Neural cell (in vitro differentiated cells): ENCODE measurements at regions not wholly inside any gene's neighbourhood (a gene's known extent, or its start where the extent isn't known, plus 50 kb on each side); places are given as distances from the start of the nearest gene placed in this dataset.

Experiments used
- H2AFZ ChIP-seq: fragments of 200-600, 300-800 bp; sonication (generic), shearing (Covaris generic); 2 replicates; pipeline ENCODE4 v1.6.0; 2014; ENCODE audit warnings: low read depth, mild to moderate bottlenecking, antibody characterized with exemption, low read length, moderate library complexity
- H3F3A ChIP-seq: fragments of 200-600 bp; shearing (Covaris generic); 2 replicates; pipeline ENCODE4 v1.6.1; 2016; ENCODE audit warnings: mild to moderate bottlenecking, moderate library complexity, mixed read lengths, antibody characterized with exemption, low read length; ENCODE audit not compliant: insufficient read depth, poor library complexity, severe bottlenecking
- H3K27ac ChIP-seq: fragments of 200-600, 300-800 bp; sonication (generic), shearing (Covaris generic); 2 replicates; pipeline ENCODE4 v1.5.1; 2014; ENCODE audit warnings: mild to moderate bottlenecking, low read length, moderate library complexity
- H3K27me3 ChIP-seq: fragments of 300-800, 200-600 bp; sonication (generic), shearing (Covaris generic); 2 replicates; pipeline ENCODE4 v1.6.0; 2014; ENCODE audit warnings: mild to moderate bottlenecking, low read depth, low read length, moderate library complexity; ENCODE audit not compliant: insufficient read depth
- H3K36me3 ChIP-seq: fragments of 300-800, 200-600 bp; sonication (generic), shearing (Covaris generic); 2 replicates; pipeline ENCODE4 v1.5.1; 2014; ENCODE audit warnings: mild to moderate bottlenecking, antibody characterized with exemption, low read length, moderate library complexity; ENCODE audit not compliant: insufficient read depth
- H3K4me2 ChIP-seq: fragments of 300-800, 200-600 bp; sonication (generic), shearing (Covaris generic); 2 replicates; pipeline ENCODE4 v1.6.0; 2014; ENCODE audit warnings: mild to moderate bottlenecking, low read length
- H3K4me3 ChIP-seq: fragments of 300-800, 200-600 bp; sonication (generic), shearing (Covaris generic); 2 replicates; pipeline ENCODE4 v1.5.1; 2014; ENCODE audit warnings: mild to moderate bottlenecking, low read length, moderate library complexity
- H3K79me2 ChIP-seq: fragments of 200-600 bp; shearing (Covaris generic); replicated peaks from 2 replicates; pipeline ENCODE4 v1.6.0; 2014; ENCODE audit warnings: mild to moderate bottlenecking, low read length, moderate library complexity; ENCODE audit not compliant: insufficient read depth
- H3K9ac ChIP-seq: fragments of 300-800, 200-600 bp; sonication (generic), shearing (Covaris generic); 2 replicates; pipeline ENCODE4 v1.6.1; 2016; ENCODE audit warnings: mild to moderate bottlenecking, low read length, mixed read lengths
- H3K9me2 ChIP-seq: fragments of 200-600 bp; shearing (Covaris generic); 2 replicates; pipeline ENCODE4 v1.6.1; 2016; ENCODE audit warnings: mild to moderate bottlenecking, low read length, mixed read lengths; ENCODE audit not compliant: insufficient read depth
- H3K9me3 ChIP-seq: fragments of 200-600, 300-800 bp; sonication (generic), shearing (Covaris generic); 2 replicates; pipeline ENCODE4 v1.6.1; 2016; ENCODE audit warnings: mild to moderate bottlenecking, mixed run types, low read length, moderate library complexity, mixed read lengths
- H4K20me1 ChIP-seq: fragments of 200-600 bp; shearing (Covaris generic); 2 replicates; pipeline ENCODE4 v1.6.1; 2016; ENCODE audit warnings: mild to moderate bottlenecking, mixed run types; ENCODE audit not compliant: insufficient read depth
- EP300 ChIP-seq: fragments of 450-650 bp; conservative IDR thresholded peaks from 2 replicates; pipeline ENCODE4 v1.6.1; 2014; ENCODE audit warnings: antibody characterized with exemption, mild to moderate bottlenecking, moderate library complexity; ENCODE audit not compliant: poor library complexity, severe bottlenecking
- EZH2 ChIP-seq: fragments of 200-600, 300-800 bp; shearing (Covaris generic), sonication (generic); IDR thresholded peaks from 2 replicates; pipeline ENCODE4 v1.6.1; 2014; ENCODE audit warnings: antibody characterized with exemption, low read length, borderline replicate concordance, mild to moderate bottlenecking; ENCODE audit not compliant: insufficient read depth, poor library complexity, severe bottlenecking
- MXI1 ChIP-seq: fragments of 450-650 bp; conservative IDR thresholded peaks from 2 replicates; pipeline ENCODE4 v1.6.1; 2014; ENCODE audit warnings: antibody characterized with exemption, mild to moderate bottlenecking; ENCODE audit not compliant: poor library complexity, severe bottlenecking
- POLR2AphosphoS5 ChIP-seq: IDR thresholded peaks from 2 replicates; pipeline ENCODE4 v1.6.1; 2012
- RAD21 ChIP-seq: fragments of 450-650 bp; conservative IDR thresholded peaks from 2 replicates; pipeline ENCODE4 v1.6.1; 2014; ENCODE audit warnings: antibody characterized with exemption, mild to moderate bottlenecking, moderate library complexity
- REST ChIP-seq: IDR thresholded peaks from 2 replicates; pipeline ENCODE4 v1.6.1; 2012; ENCODE audit warnings: borderline replicate concordance
- SMC3 ChIP-seq: fragments of 450-650 bp; conservative IDR thresholded peaks from 2 replicates; pipeline ENCODE4 v1.6.1; 2014; ENCODE audit warnings: antibody characterized with exemption, mild to moderate bottlenecking, moderate library complexity; ENCODE audit not compliant: poor library complexity
- TAF1 ChIP-seq: IDR thresholded peaks from 2 replicates; pipeline ENCODE4 v1.6.1; 2012; ENCODE audit warnings: low read depth
- TF ChIP-seq, protein P1 (sequence below): fragments of 450-650 bp; IDR thresholded peaks from 2 replicates; pipeline ENCODE4 v1.5.1; 2014; ENCODE audit warnings: antibody characterized with exemption, mild to moderate bottlenecking, moderate library complexity; ENCODE audit not compliant: poor library complexity, severe bottlenecking

DNA sequence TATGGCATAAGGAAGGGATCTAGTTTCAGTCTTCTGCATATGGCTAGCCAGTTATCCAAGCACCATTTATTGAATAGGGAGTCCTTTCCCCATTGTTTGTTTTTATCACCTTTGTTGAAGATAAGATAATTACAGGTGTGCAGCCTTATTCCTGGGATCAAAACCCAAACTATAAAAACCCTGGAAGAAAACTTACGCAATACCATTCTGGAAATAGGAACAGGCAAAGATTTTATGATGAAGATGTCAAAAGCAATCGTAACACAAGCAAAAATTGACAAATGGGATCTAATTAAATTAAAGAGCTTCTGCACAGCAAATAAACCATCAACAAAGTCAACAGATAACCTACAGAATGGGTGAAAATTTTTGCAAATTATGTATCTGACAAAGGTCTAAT, 128.5 kb upstream of the DCN start:
- H3K4me2 ChIP-seq = no peak overlapping the region
- no peak overlapping the region for H3K9ac ChIP-seq
- no peak for TF ChIP-seq TAF1
- no peak for TF ChIP-seq REST
- H2AFZ ChIP-seq = no peak overlapping the region
- H3K4me3 ChIP-seq = no peak overlapping the region
- no peaks in the 10 kb centered on the region for H3F3A ChIP-seq
- no peaks in the 10 kb centered on the region for H3K27me3 ChIP-seq
- H3K9me2 ChIP-seq = no peaks in the 10 kb centered on the region
- H3K79me2 ChIP-seq = no peaks in the 10 kb centered on the region
- H3K9me3 ChIP-seq = no peaks in the 10 kb centered on the region
- H3K36me3 ChIP-seq = no peaks in the 10 kb centered on the region
- H4K20me1 ChIP-seq = no peaks in the 10 kb centered on the region
- H3K27ac ChIP-seq = no peak overlapping the region

GRCh38 chr12:91309450-91309849, 126.8 kb upstream of the DCN start:
- no peaks in the 10 kb centered on the region for H3K79me2 ChIP-seq
- H3K36me3 ChIP-seq = no peaks in the 10 kb centered on the region
- no peak overlapping the region for H2AFZ ChIP-seq
- TF ChIP-seq POLR2AphosphoS5 (no peak), RAD21 (no peak), MXI1 (no peak), EZH2 (no peak), REST (no peak), TAF1 (no peak), SMC3 (no peak), EP300 (no peak)
- TF ChIP-seq, protein P1, sequence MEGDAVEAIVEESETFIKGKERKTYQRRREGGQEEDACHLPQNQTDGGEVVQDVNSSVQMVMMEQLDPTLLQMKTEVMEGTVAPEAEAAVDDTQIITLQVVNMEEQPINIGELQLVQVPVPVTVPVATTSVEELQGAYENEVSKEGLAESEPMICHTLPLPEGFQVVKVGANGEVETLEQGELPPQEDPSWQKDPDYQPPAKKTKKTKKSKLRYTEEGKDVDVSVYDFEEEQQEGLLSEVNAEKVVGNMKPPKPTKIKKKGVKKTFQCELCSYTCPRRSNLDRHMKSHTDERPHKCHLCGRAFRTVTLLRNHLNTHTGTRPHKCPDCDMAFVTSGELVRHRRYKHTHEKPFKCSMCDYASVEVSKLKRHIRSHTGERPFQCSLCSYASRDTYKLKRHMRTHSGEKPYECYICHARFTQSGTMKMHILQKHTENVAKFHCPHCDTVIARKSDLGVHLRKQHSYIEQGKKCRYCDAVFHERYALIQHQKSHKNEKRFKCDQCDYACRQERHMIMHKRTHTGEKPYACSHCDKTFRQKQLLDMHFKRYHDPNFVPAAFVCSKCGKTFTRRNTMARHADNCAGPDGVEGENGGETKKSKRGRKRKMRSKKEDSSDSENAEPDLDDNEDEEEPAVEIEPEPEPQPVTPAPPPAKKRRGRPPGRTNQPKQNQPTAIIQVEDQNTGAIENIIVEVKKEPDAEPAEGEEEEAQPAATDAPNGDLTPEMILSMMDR = no peak
- no peak overlapping the region for H3K4me3 ChIP-seq
- H3K4me2 ChIP-seq = no peak overlapping the region
- no peaks in the 10 kb centered on the region for H4K20me1 ChIP-seq
- no peak overlapping the region for H3K9ac ChIP-seq
- no peak overlapping the region for H3K27ac ChIP-seq
- H3K27me3 ChIP-seq = no peaks in the 10 kb centered on the region
- H3F3A ChIP-seq = no peaks in the 10 kb centered on the region
- no peaks in the 10 kb centered on the region for H3K9me3 ChIP-seq
- no peaks in the 10 kb centered on the region for H3K9me2 ChIP-seq
